GM12865 (cell line): ENCODE measurements at regions not wholly inside any gene's neighbourhood (a gene's known extent, or its start where the extent isn't known, plus 50 kb on each side); places are given as distances from the start of the nearest gene placed in this dataset.

Source experiments
- DNase-seq: peaks from one replicate; pipeline ENCODE4 v3.0.0; 2010; ENCODE audit warnings: low read depth
- H3K4me3 ChIP-seq: 2 replicates; pipeline ENCODE4 v1.5.1; 2011; ENCODE audit warnings: mild to moderate bottlenecking, low read depth, low read length, control low read depth
- CTCF ChIP-seq: IDR thresholded peaks from 2 replicates; pipeline ENCODE4 v1.5.1; 2011; ENCODE audit warnings: low read length, control low read depth, low read depth, inconsistent platforms; ENCODE audit not compliant: insufficient read depth; ENCODE audit errors: missing control alignments

- no peak for DNase-seq
- no peak for TF ChIP-seq CTCF
Measured at GRCh38 chr2:59151805-59152204, 910.7 kb upstream of the FANCL start.

GRCh38 chr2:59150217-59150849, 909.2 kb upstream of the FANCL start:
- no peak for DNase-seq
- no peak overlapping the region for H3K4me3 ChIP-seq
- no peak for TF ChIP-seq CTCF

More at GRCh38 chr2:59151805-59152204, 910.7 kb upstream of the FANCL start:
- H3K4me3 ChIP-seq: no peak overlapping the region

GRCh38 chr2:59149271-59149670, 908.1 kb upstream of the FANCL start:
- H3K4me3 ChIP-seq: no peak overlapping the region
- no peak for TF ChIP-seq CTCF
- no peak for DNase-seq

- no peak overlapping the region for H3K4me3 ChIP-seq
- no peak for DNase-seq
- no peak for TF ChIP-seq CTCF
Measured at GRCh38 chr2:59112258-59112657, 871.1 kb upstream of the FANCL start.

- TF ChIP-seq CTCF: no peak
- no peak for DNase-seq
- no peak overlapping the region for H3K4me3 ChIP-seq
Measured at GRCh38 chr2:59096973-59097372, 855.8 kb upstream of the FANCL start.

- no peak for TF ChIP-seq CTCF
- DNase-seq: no peak
- H3K4me3 ChIP-seq: no peak overlapping the region
Measured at GRCh38 chr2:59093571-59093970, 852.4 kb upstream of the FANCL start.

- DNase-seq: no peak
- no peak for TF ChIP-seq CTCF
- H3K4me3 ChIP-seq: no peak overlapping the region
Measured at GRCh38 chr2:59084326-59084725, 843.2 kb upstream of the FANCL start.
